ENCODE measurements at regions not wholly inside any gene's neighbourhood (a gene's known extent, or its start where the extent isn't known, plus 50 kb on each side); places are given as distances from the start of the nearest gene placed in this dataset.
"Not testable (repeated sequence)": the region's sequence is repeated elsewhere in the genome, so short reads cannot be mapped to it uniquely, and the experiment has no call there.

DNA sequence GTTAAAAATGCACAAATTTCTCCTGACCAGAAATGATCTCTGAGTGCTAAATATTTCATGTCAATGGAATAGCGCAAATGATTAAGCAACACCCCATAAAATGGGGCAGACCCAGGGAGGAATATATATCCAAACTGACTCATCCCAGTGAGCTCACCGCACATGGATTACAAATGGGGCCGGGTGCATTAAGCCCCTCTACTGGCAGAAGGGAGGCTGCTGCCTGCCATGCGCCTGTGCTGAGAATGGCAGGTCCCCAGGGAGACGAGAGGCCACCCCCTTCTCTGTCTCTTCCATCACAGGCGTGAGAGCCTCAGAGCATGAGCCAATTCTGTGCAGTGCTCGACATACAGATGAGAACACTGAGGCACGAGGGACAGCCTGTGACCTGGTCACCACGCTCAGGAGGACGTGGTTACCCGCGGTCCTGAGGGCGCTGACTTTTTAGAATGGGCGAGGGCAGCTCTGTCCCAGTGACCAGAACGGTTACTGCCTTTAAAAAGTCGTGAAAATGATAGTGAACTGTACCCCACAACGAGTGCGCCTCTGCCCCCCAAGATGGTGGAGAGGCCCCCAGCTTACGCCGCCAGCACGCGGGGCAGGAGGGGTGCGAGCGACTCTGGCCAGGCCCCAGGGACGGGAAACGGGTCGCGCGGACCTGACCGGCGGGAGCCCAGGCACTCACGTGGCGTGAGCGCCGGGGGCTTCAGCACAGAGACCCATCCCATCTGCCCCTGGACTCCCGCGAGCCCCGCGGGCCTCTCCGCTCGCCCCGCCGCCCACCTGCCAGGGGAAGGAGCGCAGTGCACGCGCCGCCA is 130.2 kb upstream of the ALDH3B2 start:
- DNase-seq, result not testable (repeated sequence)

DNA sequence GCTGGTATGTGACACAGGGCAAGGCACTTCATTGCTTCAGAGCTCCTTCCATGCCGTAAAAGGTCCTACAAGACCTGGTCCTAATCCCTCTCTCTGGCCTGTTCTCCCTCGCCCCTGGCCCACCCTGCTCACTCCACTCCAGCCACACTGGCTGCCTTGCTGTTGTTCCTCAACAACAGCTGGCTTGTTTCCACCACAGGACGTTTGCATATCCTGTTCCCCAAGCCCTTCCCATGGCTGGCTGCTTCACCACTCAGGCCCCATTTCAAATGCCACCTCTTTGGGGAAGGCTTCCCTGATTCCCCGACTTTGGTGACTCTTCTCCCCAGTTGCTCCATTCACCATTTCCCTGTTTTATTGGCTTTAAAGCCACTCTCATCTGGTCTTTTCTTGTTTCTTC is 129.1 kb upstream of the ALDH3B2 start:
- DNase-seq, result not testable (repeated sequence)

DNA sequence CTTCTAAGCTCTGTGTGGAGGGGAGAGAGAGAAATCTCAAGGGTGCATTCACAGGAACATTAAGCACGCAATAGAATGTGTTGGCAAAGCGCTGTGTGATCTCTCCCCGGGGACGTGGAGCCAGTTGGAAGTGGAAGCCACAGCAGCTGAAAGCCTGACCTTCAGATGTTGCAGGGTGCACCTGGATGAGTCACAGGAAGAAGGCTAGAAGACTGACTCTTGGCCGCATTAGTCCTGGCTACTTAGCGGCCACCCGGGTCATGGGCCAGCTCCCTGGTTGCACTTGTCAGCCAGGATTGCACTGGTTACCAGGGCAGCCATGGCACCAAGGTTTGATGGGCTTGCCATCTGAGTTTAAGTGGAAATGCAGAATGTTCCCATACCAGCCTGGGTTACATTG is 128.6 kb upstream of the ALDH3B2 start:
- not testable (repeated sequence) for DNase-seq

DNA sequence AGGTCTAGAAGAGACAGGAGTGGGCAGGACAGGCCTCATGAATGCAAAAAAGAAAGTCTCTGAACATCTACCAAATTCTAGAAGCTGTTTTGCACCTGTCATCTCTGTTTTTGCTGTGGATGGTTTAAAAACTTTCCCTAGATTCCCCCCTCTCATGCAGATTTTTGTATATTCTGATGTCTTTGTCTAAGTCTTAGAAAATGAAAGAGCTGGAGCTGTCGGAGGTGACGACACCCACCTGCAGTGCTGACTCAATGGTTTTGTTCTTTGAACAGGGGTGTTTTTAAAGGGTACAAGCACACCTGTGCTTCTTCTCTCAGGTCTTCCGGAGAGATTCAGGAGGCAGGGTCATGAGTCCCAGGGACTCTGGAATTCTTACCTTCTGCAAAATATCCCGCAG is 128.2 kb upstream of the ALDH3B2 start:
- DNase-seq, result not testable (repeated sequence)

DNA sequence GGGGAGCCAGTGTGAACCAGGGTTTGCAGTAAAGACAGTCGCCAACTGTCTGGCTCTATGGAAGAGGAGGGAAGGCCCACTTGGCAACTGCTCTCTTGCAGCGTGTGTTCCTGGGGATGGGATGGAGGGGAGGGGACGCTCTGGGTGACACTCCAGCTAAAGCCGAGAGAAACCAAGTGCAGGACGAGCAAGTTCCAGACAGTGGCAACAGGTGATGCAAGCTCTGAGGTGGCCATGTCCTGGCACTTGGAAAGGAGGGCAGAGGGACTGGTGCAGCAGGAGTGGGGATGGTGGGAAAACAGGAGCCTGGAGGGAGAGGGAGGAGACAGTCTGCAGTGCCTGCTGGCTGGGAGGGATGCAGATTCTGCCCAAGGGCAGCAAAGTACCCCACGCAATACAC is 127.0 kb upstream of the ALDH3B2 start:
- not testable (repeated sequence) for DNase-seq

DNA sequence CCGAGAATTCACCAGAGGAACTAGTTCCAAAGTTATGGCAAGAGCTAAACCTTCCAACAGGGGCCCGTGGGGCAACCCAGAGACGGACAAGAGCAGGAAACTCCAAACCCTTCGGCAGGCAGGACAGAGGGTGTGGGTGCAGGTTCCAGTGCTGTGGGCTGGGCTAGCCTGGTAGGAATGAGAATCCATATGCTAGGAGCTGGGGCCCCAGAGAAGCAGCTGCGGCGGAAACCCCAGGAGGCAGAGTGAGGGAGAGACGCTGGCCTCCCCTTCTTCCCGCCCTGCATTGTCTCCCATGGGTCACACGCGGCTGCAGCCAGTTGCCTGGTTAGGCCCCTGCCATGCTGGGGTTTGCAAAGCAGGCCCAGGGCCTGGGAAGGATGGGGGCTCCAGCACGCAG is 126.2 kb upstream of the ALDH3B2 start:
- not testable (repeated sequence) for DNase-seq

DNA sequence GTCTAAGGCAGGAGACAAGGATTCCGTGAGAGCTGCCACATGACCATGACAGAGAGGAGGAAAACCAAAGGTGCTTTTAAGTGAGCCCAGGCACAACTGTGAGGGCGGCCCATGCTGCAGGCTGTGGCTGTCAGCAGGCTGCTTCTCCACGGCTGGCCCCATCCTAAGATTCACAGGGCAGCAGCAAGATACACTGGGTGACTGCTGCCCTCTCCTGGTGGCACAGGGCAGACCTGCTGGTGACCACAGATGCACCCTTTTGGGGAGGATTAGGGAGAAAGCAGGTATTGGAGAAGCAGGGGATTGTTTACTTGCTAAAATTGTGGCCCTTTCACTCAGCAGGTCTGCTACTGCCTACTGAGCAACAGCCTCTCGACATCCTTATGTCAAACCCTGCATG is 125.4 kb upstream of the ALDH3B2 start:
- not testable (repeated sequence) for DNase-seq

DNA sequence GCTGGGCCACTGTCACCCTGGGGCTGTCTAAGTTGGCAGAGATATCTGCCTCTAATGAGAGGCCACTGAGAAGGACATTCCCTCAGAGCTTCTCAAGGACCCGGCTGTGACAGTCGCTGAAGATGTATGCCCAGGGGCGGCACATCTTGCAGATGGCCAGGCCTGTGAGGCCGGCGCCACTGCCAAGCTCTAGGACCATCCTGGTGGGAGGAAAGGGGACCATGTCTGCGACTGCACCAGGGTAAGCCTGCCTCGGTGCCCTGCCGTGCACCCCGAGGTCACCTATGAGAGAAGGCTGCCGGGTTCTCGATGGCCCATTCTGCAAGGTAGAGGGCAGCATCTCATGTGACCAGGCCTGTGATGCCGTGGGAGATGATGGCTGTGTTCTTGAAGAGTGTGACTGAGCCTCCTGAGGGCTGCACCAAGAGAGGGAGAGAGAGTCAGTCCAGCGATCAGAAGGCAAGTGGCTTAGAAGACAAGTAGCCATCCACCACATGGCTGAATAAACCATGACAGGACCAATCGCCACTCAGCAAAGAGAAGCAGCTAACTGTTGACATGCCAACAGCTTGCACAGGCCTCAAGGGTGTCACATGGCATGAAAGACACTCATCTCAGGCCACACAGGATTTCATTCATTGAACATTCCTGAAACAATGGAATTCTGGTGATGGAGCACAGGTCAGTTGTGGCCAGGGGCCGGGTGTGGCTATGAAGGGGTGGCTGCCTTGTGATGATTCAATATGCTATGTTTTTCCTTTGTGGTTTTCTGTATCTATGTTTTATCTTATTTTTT is 123.5 kb upstream of the ALDH3B2 start:
- not testable (repeated sequence) for DNase-seq

DNA sequence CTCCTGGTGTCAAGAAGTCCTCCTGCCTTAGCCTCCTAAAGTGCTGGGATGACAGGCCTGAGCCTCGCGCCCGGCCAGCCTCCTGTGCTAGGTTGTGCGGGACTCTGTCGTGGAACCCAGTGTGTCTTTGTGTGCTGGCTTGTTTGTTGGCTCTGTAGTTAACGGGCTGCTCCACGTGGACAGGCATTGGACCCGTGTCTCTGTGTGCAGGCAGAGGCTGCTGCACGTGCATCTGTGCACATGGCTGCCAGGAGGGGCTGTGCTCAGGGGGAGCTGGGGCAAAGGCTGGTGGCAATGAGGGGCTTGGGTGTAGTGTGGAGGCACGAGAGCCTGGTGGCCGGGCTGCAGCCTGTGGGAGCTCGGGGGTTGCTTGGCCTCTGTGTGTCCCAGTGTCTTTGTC is 121.3 kb upstream of the ALDH3B2 start:
- DNase-seq, result no peak

DNA sequence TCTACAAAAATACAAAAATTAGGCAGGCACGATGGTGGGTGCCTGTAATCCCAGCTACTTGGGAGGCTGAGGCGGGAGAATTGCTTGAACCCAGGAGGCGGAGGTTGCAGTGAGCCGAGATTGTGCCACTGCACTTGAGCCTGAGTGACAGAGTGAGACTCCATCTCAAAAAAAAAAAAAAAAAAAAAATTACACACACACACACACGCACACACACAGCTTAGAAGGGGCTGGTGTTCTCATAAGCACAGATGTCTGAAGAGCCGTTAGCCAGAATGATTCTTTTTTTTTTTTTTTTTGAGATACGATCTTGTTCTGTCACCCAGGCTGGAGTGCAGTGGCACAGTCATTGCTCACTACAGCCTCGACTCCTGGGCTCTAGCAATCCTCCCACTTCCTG is 119.3 kb upstream of the ALDH3B2 start:
- DNase-seq, result not testable (repeated sequence)

DNA sequence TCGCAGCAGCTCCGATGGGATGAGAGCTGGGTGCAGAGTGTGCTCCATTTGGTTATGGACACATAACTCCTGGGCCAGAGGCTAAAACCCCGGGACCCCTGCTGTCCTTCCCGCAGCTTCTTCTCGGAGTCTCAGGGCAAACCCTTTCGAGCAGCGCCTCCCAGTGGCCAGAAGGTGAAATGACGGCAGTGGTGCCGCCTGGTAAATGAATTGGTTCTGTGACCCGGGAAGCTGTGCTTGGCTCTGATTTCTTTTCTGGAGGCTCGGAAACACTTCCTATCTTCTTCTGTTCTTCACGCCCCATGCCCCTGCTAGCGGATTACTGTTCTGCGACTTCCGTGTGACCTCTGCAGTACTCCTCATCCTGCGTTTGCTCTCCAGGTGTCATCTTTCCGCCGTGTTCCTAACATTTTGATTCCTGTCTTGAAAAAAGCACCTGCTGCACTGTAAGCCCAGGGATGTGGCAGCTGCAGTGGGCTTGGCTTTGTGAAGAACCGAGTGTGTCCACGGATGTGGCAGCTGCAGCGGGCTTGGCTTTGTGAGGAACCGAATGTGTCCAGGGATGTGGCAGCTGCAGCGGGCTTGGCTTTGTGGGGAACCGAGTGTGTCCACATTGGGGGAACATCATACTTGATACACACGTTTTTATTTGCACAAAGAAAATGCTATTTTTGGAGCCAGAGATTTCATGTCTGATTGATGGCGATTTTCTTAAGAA is 118.0 kb upstream of the ALDH3B2 start:
- peak; percentile 37 for DNase-seq

DNA sequence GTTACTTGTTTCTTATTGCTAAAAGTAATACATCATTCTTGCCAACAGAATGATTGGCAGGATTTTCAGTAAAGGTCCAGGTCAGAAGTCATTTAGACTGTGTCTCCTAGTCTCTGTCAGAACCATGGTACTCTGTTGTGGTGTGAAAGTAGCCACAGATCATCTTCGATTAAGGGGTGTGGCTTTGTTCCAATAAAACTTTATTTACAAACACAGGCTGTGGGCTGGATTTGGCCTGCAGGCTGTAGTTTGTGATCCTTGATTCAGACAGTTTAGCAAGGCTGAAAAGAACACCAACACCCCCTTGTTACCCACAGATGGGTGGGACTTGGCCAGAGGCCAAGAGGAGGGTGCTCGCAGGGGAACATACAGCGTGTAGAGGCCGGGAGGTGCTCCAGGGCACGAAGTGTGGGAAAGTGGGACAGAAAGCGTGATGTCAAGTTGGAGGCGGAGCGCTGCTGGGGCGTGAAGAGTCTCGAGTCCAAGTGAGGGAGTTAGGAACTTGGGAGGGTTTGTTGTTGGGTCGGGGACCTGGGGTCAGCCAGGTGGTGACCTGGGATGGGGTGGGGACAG is 117.3 kb upstream of the ALDH3B2 start:
- peak; percentile 41 for DNase-seq

DNA sequence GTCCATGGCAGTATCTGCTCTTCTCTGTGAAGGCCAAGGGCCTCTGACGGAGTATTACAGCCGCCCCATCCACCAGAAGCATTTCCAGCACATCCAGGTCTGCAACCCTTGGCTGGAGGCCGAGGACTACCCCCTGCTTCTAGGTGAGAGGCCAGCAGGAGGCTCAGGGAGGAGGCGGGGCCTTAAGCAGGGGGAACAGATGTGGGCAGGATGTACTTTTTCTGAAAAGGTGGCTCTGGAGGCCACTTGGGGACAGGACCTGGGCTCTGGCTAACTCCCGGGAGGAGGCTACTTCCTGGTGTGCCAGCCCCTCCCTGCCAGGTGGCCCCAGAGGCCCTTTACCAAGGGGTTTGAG is 113.9 kb upstream of the ALDH3B2 start:
- DNase-seq, result peak; percentile 75

DNA sequence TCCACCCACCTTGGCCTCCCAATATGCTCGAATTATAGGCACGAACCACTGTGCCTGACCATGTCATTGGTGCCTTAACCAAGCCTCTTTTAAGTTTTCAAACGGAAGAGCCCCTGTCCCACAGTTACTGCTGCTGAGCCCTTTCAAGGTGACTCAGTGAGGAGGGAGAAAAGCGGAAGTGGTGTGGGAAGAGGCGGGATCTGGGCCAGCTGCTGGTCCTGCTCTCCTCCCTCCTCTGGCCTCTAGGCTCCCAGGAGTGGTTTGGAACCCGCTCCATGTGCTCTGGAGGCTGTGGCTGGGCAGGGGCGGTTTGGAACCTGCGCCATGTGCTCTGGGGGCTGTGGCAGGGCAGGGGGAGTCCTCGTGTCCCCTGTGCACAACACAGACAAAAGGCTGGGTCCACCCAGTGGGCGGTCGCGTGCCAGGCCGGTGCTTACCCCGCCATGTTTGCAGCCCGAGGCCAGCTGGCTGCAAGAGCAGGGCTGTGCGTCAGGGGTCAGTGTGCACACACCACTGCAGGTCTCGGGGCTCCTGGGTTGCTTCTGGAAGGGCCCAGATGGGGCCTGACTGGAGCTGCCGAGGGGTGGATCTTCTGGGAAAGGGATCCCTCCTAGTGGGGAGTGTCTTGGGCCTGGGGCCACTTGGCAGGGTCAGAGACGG is 113.4 kb upstream of the ALDH3B2 start:
- not testable (repeated sequence) for DNase-seq

DNA sequence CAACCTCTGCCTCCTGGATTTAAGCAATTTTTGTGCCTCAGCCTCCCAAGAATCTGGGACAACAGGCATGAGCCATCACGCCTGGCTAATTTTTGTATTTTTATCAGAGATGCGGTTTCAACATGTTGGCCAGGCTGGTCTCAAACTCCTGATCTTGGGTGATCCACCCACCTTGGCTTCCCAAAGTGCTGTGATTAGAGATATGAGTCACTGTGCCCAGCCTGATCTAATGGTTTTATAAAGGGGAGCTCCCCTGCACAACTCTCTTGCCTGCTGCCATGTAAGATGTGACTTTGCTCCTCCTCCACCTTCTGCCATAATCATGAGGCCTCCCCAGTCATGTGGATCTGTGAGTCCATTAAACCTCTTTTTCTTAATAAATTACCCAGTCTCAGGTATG is 107.5 kb upstream of the ALDH3B2 start:
- not testable (repeated sequence) for DNase-seq

DNA sequence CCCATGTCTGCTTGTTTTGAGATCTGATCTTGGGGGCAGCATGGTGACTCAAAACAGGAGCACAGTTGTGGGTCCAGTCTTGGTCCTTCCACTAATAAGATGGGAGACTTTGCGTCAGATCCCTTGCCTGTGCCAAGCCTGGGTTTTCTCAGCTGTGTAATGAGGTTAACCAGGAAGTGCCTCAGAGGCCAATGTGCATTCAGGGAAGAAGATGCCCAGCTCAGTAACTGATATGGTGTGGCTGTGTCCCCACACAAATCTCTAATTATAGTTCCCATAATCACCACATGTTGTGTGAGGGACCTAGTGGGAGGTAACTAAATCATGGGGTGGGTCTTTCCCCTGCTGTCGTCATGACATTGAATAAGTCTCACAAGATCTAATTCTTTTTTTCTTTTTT is 107.1 kb upstream of the ALDH3B2 start:
- not testable (repeated sequence) for DNase-seq

DNA sequence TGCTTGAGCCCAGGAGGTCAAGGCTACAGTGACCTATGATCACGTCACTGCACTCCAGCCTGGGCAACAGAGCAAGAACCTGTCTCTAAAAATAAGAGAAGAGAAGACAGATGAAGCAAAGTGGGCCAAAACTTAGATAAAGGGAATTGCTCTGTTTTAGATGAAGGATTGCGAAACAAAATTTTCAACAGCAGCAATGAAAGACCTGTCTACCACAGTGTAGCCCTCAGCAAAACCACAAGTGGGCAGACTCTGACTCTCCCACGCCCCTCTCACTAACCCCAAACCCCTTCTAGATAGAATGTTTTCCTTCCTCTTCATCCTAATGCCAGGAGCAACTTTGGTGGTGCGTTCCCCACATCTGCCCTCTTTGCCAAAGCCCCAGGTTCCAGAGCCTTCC is 105.6 kb upstream of the ALDH3B2 start:
- DNase-seq, result no peak

DNA sequence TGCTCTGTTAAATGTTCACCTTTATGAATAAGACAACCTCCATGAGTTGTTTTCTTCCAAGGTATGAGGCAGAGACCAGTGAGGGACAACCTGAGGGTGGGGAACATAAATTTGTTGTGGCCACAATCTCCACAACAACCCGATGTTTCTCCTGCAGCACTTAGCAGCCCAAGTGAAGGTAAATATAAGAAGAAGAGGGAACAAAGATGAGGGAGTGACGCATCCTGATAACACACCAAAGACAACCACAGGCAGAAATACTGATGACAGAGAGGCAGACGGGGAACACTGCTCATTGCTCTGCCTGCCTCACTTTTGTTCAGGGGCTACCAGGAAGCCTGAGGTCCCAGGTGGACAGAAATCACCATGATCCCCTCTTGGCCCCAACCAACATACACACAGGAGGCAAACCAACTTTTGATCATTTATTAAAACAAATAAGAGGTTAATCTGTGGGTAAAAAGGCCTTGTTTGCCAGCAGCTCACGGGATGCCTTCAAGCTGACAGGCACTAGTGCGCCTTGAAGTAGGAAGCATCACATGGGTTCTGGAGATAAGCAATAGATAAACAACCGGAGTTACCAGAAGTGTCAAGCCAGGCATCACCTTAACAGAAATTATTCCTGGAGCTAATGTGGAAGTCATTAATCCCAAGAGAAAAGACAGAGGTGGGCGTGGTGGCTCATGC is 104.9 kb upstream of the ALDH3B2 start:
- DNase-seq, result peak; percentile 38

DNA sequence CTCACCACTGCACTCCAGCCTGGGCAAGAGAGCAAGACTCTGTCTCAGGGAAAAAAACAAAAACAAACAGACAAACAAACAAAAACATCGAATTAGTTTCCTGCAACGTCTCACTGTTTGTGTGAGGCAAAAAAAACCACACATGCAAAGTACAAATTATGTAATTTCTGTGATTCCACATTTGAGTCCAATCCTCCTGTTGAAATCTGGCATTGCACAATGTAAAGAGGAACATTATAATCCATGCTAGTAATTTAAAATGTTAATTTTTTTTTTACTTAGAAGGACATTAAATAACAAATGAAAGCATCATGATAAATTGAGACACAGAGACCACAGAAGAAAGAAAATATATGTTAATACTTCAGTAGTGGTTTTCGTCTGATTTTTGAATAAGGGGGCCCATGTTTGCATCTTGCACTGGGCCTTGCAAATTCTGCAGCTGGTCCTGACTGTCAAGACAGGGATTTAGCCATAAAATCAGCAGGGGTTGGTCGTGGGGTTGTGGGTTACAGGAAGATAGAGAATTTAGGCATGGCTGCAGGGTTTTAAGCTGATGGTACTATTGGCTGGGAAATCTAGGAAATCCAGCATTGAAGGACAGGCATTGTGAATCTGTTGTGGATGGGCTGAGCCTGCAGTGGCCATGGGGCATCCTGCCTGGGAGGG is 102.6 kb upstream of the ALDH3B2 start:
- no peak for DNase-seq

DNA sequence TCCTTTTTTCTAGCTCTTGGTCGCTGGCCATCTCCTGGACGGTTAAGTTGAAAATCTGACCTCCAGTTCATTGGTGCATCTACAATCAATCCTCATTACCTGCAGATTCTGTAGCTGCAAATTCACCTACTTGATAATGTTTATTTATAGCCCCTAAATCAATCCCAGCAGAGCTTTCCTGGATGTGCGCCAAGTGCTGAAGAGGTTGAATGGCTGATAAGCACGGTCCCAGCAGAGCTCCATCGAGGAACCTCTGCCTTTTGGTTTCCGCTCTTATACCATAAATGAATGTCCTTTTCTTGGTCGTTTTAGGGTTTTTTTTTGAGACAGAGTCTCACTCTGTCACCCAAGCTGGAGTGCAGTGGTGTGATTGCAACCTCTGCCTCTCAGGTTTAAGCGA is 99.8 kb upstream of the ALDH3B2 start:
- DNase-seq, result peak; percentile 51

DNA sequence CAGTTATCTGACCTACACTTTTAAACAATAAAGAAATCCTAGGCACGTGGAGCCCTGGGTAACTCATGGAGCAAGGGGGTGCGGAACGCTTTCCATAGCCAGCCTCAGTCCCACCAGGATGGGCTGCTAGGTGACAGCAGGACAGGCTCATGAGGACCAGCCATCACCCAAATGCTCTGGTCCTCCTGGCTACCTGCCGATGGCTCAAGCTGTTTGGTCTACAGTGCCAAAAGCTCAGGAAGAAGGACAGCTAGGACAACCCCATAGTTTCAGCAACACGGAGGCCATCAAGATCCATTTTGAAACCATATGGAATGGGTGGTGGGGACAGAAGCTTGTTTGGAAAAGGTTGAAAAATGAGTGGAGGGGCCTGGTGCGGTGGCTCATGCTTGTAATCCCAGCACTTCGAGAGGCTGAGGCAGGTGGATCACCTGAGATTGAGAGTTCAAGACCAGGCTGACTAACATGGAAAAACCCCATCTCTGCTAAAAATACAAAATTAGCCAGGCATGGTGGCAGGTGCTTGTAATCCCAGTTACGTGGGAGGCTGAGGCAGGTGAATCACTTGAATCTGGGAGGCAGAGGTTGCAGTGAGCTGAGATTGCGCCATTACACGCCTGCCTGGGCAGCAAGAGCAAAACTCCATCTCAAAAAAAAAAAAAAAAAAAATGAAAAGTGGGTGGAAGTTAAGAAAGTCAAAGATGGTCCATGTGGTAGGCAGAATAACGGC is 93.7 kb upstream of the ALDH3B2 start:
- DNase-seq, result not testable (repeated sequence)
